Suprapubic skin (tissue), 4 donors: ENCODE measurements at regions not wholly inside any gene's neighbourhood (a gene's known extent, or its start where the extent isn't known, plus 50 kb on each side); places are given as distances from the start of the nearest gene placed in this dataset.

ENCODE experiments used
- DNase-seq, 2 donors: peaks; one replicate each; pipeline ENCODE4 v3.0.0-alpha.2; 2019; ENCODE audit warnings: low spot score in 2 of 2
- H3K27ac ChIP-seq: fragments of 200-600 bp; sonication (generic); one replicate; pipeline ENCODE4 v1.5.1; 2019
- H3K27me3 ChIP-seq: fragments of 200-600 bp; sonication (generic); one replicate; pipeline ENCODE4 v1.5.1; 2019
- H3K36me3 ChIP-seq: fragments of 200-600 bp; sonication (generic); one replicate; pipeline ENCODE4 v1.5.1; 2019
- H3K4me1 ChIP-seq: fragments of 200-600 bp; sonication (generic); one replicate; pipeline ENCODE4 v1.5.1; 2019
- H3K4me3 ChIP-seq: fragments of 200-600 bp; sonication (generic); one replicate; pipeline ENCODE4 v1.5.1; 2019; ENCODE audit warnings: mild to moderate bottlenecking
- H3K9me3 ChIP-seq: fragments of 200-600 bp; sonication (generic); one replicate; pipeline ENCODE4 v1.5.1; 2019
- EP300 ChIP-seq: sonication (generic); formaldehyde crosslinking; IDR thresholded peaks from one replicate; pipeline ENCODE4 v1.6.1; 2017; ENCODE audit warnings: antibody characterized with exemption
- POLR2A ChIP-seq, 2 donors: fragments of 450-650 bp; IDR thresholded peaks; one replicate each; pipeline ENCODE4 v1.6.1; 2017; ENCODE audit warnings: antibody characterized with exemption in 2 of 2, mild to moderate bottlenecking in 2 of 2, moderate library complexity in 2 of 2
- POLR2AphosphoS5 ChIP-seq, 3 donors: sonication (generic); formaldehyde crosslinking; IDR thresholded peaks; one replicate each; pipeline ENCODE4 v1.6.1; 2017; ENCODE audit warnings: antibody characterized with exemption in 3 of 3
- WGBS: methylation state at CpG from one replicate; pipeline ENCODE4 v1.1.5; 2018; 5-methylcytosine and 5-hydroxymethylcytosine counted together
- TF ChIP-seq, protein P1 (sequence below), 2 donors: fragments of 200-600 bp in 1 of 2; fragments of 450-650 bp in 1 of 2; sonication (generic) in 1 of 2; IDR thresholded peaks; one replicate each; pipeline ENCODE4 v1.5.1; 2016 to 2019; ENCODE audit warnings: antibody characterized with exemption in 2 of 2, mild to moderate bottlenecking in 1 of 2, moderate library complexity in 1 of 2

DNA sequence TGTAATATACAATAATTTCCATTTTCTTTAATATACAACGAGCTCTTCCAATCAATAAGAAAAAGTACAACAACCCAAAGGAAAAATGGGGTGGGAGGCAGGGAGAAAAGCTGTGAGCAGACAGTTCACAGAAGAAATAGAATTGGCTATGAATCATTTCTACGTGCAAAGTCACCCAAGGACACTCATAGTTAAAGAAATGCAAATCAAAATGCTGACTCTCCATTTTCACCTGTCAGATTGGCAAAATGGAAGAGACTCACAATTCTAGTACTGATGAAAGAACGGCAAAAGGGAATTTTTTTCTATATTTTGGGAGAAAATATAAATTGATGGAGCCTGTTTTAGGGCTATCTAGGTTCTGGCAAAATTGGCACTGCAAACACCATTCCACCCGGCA lies 116.3 kb upstream of the MEF2A start:
- Histone ChIP-seq H3K36me3 (no peaks in the 10 kb centered on the region), H3K27me3 (no peaks in the 10 kb centered on the region), H3K9me3 (no peaks in the 10 kb centered on the region), H3K27ac (no peak overlapping the region), H3K4me3 (no peak overlapping the region), H3K4me1 (peaks cover 54% of the 10 kb centered on the region)
- no peak for DNase-seq
- 66% methylated on average over 4 of the region's 4 CpGs for WGBS
- TF ChIP-seq, protein P1, sequence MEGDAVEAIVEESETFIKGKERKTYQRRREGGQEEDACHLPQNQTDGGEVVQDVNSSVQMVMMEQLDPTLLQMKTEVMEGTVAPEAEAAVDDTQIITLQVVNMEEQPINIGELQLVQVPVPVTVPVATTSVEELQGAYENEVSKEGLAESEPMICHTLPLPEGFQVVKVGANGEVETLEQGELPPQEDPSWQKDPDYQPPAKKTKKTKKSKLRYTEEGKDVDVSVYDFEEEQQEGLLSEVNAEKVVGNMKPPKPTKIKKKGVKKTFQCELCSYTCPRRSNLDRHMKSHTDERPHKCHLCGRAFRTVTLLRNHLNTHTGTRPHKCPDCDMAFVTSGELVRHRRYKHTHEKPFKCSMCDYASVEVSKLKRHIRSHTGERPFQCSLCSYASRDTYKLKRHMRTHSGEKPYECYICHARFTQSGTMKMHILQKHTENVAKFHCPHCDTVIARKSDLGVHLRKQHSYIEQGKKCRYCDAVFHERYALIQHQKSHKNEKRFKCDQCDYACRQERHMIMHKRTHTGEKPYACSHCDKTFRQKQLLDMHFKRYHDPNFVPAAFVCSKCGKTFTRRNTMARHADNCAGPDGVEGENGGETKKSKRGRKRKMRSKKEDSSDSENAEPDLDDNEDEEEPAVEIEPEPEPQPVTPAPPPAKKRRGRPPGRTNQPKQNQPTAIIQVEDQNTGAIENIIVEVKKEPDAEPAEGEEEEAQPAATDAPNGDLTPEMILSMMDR (IDR thresholded peaks at IDR 0.05), result no peak
- TF ChIP-seq EP300 (no peak), POLR2AphosphoS5 (IDR thresholded peaks at IDR 0.05) (no peak), POLR2A (IDR thresholded peaks at IDR 0.05) (no peak)

DNA sequence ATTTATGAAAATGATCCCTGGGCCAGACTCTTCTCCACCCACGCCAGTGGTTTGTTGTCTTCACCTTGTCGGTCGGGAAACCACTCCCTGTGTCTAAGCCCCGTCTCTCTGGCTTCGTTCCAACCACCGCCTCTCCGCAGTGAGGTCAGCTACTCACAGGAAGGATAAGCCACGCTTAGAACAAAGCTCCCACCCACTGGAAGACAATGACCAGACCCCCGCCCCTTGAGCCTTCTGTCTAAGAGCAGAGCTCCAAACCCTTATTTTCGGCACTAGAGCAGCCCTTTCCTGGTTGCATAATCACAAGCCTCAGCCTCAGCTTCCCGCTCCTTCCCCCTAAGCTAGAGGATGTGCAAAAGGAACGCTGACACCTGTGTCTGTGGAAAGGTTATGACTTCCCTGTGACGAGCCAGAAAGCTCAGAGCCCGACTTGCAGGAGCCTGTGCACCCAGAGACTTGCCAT lies 114.9 kb upstream of the MEF2A start:
- peak in 1 of 2 donors; percentile 85 for DNase-seq
- 16% methylated on average over 13 of the region's 14 CpGs for WGBS

DNA sequence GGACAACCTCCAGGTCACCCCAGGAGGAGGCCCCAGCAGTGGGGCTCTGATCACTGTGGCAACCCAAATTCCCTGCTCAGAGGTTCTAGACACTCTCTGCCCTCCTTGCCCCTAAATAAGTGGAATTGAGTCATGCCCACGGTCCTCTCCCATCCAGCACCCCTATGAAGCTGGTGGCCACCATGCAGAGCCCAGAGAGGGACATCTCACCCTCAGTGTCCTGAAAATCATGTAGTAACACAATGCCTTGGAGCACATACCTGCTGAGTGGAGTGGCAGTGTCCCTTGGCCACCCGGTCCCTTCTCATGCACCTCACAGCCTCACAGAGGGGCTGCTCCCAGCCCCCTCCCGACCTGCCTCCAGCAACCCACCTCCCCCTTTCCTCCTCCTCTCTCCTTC lies 114.3 kb upstream of the MEF2A start:
- Histone ChIP-seq H3K36me3 (no peaks in the 10 kb centered on the region), H3K4me1 (peaks cover 67% of the 10 kb centered on the region), H3K27me3 (no peaks in the 10 kb centered on the region), H3K27ac (peak overlapping the region; percentile 57), H3K9me3 (no peaks in the 10 kb centered on the region), H3K4me3 (no peak overlapping the region)
- TF ChIP-seq, protein P1 (IDR thresholded peaks at IDR 0.05), result no peak
- TF ChIP-seq POLR2AphosphoS5 (IDR thresholded peaks at IDR 0.05) (no peak), EP300 (no peak), POLR2A (IDR thresholded peaks at IDR 0.05) (no peak)
- WGBS, result 96% methylated on average over 3 of the region's 3 CpGs
- no peak for DNase-seq

More for the DNA sequence above, 114.9 kb upstream of the MEF2A start:
- H3K27ac ChIP-seq, result peak overlapping the region; percentile 57
- H3K4me3 ChIP-seq, result no peak overlapping the region
- TF ChIP-seq POLR2AphosphoS5 (IDR thresholded peaks at IDR 0.05) (peak in 1 of 3 donors; percentile 12), EP300 (no peak)
- H3K9me3 ChIP-seq, result no peaks in the 10 kb centered on the region
- H3K36me3 ChIP-seq, result no peaks in the 10 kb centered on the region
- peaks cover 66% of the 10 kb centered on the region for H3K4me1 ChIP-seq
- no peaks in the 10 kb centered on the region for H3K27me3 ChIP-seq

DNA sequence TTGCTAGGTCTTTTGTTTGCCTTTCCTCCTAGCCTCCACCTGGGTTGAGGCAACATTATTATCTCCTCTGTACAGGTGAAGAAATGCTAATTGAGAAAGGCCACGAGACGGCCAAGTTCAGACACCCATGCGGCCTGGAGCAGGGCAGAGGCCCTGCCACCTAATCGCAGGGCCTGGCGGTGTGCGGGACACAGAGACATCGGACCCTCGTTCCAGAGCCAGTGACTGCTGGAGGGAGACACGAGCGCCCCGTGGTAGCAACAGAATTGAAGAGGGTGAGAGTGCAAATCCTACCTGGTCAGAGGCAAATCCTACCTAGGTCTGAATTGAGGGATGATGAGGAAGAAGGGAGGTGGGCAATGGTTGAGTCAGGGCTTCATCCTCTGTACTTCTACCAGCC lies 113.8 kb upstream of the MEF2A start:
- DNase-seq, result no peak
- peak overlapping the region; percentile 5 for H3K27ac ChIP-seq
- no peaks in the 10 kb centered on the region for H3K27me3 ChIP-seq
- no peak overlapping the region for H3K4me3 ChIP-seq
- TF ChIP-seq POLR2AphosphoS5 (IDR thresholded peaks at IDR 0.05), result no peak
- no peak for TF ChIP-seq POLR2A (IDR thresholded peaks at IDR 0.05)
- TF ChIP-seq, protein P1 (IDR thresholded peaks at IDR 0.05), result no peak
- TF ChIP-seq EP300, result no peak
- H3K4me1 ChIP-seq, result peaks cover 67% of the 10 kb centered on the region
- no peaks in the 10 kb centered on the region for H3K9me3 ChIP-seq
- 99% methylated on average over 11 of the region's 11 CpGs for WGBS
- H3K36me3 ChIP-seq, result no peaks in the 10 kb centered on the region

DNA sequence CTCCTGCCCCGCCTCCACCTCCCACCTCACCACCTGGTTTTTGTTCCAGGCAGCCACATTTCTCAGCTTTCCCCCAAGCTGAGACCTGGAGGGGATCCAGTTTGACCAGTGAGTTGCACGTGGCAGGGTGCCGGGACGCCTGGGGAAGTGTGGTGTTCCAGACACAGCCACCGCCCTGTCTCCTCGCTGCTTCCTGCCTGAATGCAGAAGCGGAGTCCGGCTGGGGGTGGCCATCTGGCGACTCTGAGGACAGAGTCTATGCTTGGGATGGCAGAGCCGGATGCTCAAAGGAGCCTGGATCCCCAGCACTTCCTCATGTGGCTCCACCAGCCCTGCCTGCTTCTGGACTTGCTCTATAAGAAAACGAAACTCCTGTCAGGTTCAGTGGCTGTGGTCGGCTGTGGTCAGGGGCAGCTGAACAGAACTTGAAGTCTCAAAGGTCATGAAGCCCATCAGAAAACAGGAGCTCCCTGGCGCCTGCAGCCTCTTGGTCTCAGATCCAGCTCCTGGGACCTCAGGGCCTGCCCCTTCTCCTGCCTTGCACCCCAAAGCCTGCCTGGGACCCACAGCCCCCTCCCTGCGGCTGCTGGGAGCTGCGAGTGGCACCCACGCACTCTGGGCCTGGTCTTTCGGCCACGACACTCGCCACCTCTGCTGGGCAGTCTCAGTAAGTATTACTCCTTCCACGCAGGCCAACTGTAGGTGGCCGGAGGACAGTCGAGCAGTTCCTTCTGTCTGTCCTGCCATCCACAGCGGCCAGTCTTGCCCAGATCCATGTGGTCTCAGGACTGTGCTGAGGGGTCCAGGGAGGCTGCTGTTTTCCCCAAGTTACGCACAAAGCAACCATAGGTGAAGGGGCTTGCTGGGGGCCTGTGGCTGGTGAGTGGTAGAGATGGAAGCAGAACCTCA lies 112.8 kb upstream of the MEF2A start:
- no peaks in the 10 kb centered on the region for H3K9me3 ChIP-seq
- 79% methylated on average over 19 of the region's 24 CpGs for WGBS
- H3K4me3 ChIP-seq, result no peak overlapping the region
- H3K36me3 ChIP-seq, result no peaks in the 10 kb centered on the region
- DNase-seq, result peak in 1 of 2 donors; percentile 92
- no peaks in the 10 kb centered on the region for H3K27me3 ChIP-seq
- peak overlapping the region; percentile 70 for H3K27ac ChIP-seq
- TF ChIP-seq EP300 (no peak), POLR2AphosphoS5 (IDR thresholded peaks at IDR 0.05) (peak in 1 of 3 donors; percentile 46), POLR2A (IDR thresholded peaks at IDR 0.05) (no peak)
- TF ChIP-seq, protein P1 (IDR thresholded peaks at IDR 0.05), result no peak
- H3K4me1 ChIP-seq, result peaks cover 67% of the 10 kb centered on the region
